NCI-H446 (cell line): ENCODE measurements at regions not wholly inside any gene's neighbourhood (a gene's known extent, or its start where the extent isn't known, plus 50 kb on each side); places are given as distances from the start of the nearest gene placed in this dataset.
A peak's percentile ranks its signal among the peaks of the same experiment; 100 is the strongest.
"Not testable (repeated sequence)": the region's sequence is repeated elsewhere in the genome, so short reads cannot be mapped to it uniquely, and the experiment has no call there.

Experiments
- DNase-seq, 2 experiments: peaks; one replicate each; lab custom pipeline; 2025; lab: John Stamatoyannopoulos, UW

DNA sequence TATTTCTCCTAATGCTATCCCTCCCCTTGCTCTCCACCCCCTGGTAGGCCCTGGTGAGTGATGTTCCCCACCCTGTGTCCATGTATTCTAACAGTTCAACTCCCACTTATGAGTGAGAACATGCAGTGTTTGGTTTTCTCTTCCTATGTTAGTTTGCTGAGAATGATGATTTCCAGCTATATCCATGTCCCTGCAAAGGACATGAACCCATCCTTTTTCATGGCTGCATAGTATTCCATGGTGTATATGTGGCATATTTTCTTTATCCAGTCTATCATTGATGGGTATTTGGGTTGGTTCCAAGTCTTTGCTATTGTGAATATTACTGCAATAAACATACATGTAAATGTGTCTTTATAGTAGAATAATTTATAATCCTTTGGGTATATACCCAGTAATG is 540.3 kb downstream of the TMTC2 start:
- DNase-seq: not testable (repeated sequence)

DNA sequence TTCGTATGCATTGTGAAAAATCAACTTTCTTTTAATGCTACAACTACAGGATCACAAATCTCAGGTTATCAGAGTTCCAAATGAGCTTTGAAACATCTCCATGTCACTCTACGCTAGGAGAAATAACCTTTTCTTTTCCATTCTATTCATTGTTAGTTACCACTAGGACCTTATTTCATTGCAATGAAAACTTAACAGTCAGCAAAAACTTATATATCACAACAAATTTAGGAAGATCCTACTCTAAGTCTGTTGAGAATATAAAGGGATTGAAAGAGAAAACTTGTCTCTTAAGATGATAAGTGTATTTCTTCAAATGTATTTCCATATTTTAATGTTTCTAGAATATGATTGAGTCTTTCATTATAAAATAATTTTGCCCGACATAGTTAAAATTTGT is 539.1 kb downstream of the TMTC2 start:
- DNase-seq: no peak

DNA sequence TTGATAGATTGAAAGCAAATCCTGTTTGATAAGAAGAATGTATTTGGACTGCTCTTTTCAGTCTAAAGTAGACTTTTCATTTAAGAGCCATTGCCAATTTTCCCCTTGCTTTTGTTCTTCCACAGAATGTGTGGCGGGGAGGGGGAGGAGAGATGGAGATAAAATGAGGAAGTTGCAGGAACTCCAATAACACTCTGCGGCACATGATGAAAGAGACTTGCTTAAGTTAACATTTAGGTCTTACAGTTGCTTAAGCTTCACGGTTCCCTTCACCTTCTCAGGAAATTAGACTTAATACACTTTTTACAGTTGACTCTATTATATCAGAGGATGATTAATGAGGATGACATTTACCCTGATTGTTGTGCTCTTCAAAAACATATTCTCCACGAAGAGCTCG is 537.3 kb downstream of the TMTC2 start:
- DNase-seq: no peak

DNA sequence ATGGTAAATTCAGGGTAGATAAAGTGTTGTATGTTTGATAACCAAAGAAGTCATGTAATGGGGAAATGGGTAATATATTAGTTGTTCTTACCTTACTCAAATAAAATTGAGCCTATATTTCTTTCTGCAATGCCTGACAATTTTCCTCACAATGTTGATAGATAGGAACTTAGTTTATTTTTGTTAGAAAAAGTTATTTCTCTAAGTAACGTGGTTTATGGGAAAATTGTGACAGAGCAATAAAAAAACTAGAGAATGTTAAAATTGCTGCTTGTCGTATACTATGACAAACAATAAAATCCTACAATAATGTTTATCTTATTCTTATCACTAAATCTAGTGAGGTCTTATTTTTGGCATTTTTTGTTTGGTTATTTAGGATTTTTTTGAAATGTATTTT is 534.1 kb downstream of the TMTC2 start:
- no peak for DNase-seq

- DNase-seq: no peak
Observed at GRCh38 chr12:83216230-83216629, 529.5 kb downstream of the TMTC2 start.

DNA sequence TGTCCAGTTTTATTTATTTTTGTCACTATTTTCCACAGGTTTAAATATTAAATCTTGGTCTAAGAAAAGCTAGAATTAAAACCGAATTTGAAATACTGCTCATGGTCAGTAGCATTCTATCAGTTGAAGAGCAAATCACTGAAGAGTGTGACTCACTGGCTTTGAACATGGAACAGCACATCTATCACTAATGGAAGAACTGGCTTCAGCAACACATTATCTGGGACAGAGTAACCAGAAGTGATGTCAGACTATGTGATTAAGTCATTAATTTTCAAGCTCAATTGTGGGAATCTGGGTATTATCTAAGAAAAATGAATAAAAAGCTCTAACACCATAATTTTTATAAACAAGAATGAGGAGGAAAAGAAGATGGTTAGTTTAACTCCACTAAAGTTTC is 527.5 kb downstream of the TMTC2 start:
- DNase-seq: no peak

- DNase-seq: no peak
Observed at GRCh38 chr12:83210933-83211332, 524.2 kb downstream of the TMTC2 start.

DNA sequence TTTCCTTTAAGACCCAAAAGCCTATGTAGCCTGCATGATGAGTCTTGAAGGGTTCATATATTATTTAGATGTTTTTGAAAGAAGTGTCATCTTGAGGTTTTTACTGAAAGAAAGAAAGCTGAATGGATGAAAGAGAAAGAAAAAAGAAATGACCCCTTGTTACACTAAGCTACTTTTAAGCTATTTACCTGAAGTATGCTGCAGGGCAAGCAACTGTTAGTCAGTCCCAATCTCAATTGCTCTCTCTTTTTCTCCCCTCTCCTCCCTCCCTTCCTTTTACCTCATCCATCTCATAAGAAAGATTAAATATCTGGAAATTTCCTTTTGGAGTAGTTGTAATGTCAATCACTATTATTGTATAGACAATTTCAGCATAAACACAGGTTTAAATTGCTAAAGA is 512.4 kb downstream of the TMTC2 start:
- no peak for DNase-seq

DNA sequence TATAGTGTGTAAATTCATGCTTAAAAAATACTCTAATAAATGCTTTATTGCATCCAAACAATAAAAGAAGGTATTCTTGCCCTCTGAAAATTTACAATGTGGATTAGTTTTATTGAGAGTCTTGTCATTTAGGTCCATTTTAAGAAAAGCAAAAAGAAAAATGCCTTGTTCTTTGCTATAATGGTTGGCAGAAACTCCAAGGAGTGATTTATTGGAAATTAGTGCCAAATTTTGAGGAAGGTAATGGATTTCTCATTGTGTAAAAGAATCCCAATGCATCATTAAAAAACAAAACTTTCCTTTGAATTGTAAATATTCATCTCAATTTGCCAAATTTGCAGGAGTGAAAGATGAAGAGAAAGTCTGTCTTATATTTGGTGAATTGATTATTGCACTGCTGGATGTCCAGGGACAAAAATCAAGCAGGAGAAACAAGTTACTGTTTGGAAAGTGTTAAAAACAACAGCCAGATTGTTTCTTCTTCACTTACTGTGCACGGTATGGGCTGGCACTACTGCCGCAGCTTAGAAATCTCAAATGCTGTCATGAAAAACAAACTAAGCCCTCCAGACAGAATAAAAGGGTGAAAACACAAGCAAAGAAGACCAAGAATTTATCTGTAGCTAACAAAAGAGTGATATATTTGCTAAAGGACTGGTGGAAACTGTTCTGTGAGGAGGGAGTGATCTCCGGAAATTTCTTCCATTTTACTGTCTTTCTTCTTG is 511.7 kb downstream of the TMTC2 start:
- peak in 1 of 2 experiments; percentile 24 for DNase-seq

DNA sequence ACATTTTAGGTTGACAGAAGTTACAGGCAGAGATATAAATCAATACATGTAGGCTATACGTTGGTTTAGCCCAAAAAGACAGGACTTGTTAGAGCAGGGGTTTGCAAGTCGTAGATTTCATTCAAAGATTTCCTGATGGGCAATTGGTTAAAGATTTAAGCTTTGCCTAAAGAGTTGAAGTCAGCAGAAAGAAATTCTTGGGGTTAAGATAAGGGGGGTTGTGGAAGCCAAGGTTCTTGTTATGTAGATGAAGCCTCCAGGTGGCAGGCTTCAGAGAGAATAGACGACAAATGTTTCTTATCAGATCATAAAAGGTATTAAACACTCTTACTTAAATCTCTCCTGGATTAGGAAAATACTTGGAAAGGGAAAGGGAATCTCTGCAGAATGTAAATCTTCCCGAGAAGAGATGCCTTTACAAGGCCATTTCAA is 510.8 kb downstream of the TMTC2 start:
- no peak for DNase-seq

DNA sequence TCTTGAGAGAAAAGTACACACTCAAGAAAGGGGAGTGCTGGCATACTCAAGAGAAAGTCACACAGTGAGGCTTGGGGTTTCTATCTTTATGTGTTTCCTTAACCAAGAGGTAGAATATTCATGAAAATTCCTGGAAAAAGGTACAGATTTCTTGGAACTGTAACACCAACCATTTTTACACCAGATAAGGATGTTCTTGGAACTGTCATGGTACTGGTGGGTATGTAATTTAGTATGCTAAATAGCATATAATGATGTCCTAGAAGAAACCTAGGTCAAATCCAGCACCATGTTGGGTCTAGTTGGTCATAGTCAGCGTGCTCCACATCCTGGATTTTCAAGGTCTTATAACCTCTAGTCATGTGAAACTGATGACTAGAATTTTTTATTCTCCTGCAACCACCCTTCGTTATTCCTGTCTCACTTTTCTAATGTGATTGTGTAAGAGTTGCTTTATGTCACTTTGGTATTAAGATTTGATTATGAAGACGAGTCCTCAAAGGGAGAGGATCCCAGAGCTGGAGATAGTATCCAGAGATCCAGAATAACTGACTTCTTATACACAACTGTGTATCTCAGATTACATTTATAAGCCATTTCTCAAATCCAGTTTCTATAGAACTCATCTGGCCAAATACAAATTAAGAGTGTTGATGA is 510.1 kb downstream of the TMTC2 start:
- no peak for DNase-seq

DNA sequence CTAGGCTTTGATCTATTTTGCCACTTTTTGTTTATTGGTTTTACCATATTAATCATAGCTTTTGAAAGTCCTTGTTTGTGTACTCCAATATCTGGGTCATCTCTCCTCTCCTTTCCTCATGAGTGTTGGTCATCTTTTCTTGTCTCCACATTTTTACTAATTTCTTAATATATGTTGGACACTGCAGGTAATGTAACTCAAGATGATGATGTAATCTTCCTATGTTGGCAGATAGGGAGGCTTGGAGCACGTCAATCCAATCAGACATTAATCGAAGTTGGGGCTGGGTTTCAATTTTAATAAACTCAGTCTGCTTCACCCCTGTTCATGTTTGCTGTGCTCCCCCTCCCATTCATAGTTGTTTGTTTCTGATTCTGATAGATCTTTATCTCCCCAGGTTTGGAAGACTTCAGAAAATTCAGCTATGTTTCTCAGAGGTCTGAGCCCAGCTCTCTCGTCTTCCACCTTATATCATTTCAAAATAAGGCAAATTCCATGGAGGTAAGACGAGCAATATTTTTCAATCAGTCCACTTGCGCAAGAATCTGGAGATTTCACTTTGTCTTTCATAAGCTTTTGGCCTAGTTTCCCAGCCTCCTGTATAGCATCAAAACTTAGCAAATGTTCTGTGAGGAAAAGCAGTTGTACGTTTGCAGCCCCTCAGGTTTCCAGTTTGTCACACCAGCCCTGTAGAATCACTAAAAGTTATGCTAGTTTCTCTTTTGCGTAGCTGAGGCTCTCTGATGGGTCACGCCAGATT is 504.1 kb downstream of the TMTC2 start:
- DNase-seq: no peak

DNA sequence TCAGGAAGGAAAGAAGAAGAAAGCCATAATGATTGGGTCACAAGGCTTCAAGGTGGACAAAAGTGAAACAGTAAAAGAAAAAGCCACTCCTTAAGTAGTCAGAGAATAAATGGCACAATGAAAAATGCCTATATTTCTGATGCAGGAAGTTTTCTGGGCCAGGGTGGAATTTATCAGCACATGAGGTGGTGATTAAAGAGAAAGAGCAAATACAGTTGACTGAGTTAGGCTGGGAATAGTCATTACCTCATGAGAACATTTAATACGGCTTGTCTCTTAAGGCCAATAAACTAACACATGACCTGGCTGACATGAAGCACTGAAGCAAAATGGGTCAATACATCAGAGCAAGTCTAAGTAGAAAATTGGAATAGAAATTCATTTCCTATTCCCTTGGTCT is 499.7 kb downstream of the TMTC2 start:
- no peak for DNase-seq

DNA sequence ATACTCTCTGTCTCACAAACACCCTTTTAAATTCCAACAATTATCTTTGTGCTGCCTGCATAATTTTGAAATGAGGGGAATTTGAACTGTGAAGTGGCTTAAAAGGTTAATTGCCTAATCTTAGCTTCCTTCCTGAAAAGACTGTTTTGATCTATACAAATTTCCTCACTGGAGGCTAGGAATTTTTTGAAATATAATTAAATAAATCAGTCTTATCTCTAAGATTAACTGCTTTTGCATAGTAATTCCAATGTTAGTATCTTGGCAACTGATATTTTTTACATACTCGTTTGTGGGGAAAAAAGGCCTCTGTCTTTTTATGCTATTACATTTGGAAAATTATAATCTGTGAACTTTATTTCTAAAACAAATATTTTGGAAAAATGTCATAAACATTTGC is 498.5 kb downstream of the TMTC2 start:
- DNase-seq: no peak
